Activated effector memory CD4-positive, alpha-beta T cell treated with anti-CD3 and anti-CD28 coated beads, Interleukin-2, amount 50 U/mL, for 16 hours (primary cell): ENCODE measurements at regions not wholly inside any gene's neighbourhood (a gene's known extent, or its start where the extent isn't known, plus 50 kb on each side); places are given as distances from the start of the nearest gene placed in this dataset.
"Not testable (repeated sequence)": the region's sequence is repeated elsewhere in the genome, so short reads cannot be mapped to it uniquely, and the experiment has no call there.

Source experiments
- DNase-seq: peaks from one replicate; pipeline ENCODE4 v3.0.0-alpha.2; 2020

DNA sequence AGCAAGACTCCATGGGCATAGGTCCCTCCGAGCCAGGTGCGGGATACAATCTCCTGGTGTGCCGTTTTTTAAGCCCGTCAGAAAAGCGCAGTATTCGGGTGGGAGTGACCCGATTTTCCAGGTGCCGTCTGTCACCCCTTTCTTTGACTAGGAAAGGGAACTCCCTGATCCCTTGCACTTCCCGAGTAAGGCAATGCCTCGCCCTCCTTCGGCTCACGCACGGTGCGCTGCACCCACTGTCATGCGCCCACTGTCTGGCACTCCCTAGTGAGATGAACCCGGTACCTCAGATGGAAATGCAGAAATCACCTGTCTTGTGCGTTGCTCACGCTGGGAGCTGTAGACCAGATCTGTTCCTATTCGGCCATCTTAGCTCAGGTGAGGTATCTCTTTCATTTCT lies 344.1 kb upstream of the ZNF32 start:
- not testable (repeated sequence) for DNase-seq

- no peak for DNase-seq
Measured at GRCh38 chr10:43986374-43986773, 337.7 kb upstream of the ZNF32 start.

GRCh38 chr10:43985941-43986340 lies 337.3 kb upstream of the ZNF32 start:
- no peak for DNase-seq

GRCh38 chr10:43983856-43984271 lies 335.2 kb upstream of the ZNF32 start:
- DNase-seq, result no peak

- DNase-seq, result no peak
Measured at GRCh38 chr10:43983405-43983804, 334.7 kb upstream of the ZNF32 start.

DNA sequence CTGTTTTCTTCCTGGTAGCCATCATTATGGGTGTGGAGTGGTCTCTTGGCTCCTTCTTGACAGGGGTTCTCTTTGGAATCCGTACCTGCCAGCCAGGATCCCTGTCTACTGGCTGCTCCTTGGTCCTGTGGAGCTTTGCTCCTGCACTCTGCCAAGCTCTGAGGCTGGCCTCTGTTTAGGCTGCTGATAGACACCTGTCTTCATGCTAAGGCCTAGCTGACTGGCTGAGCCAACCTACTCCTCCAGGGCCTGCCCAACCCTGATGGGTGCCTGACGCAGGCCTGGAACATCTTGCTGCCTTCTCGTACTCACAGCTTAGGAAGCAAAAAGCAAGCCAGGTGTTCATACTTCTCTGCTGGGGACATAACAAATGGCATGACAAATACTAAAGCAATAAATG lies 333.6 kb upstream of the ZNF32 start:
- no peak for DNase-seq

GRCh38 chr10:43981696-43982095 lies 333.0 kb upstream of the ZNF32 start:
- no peak for DNase-seq

DNA sequence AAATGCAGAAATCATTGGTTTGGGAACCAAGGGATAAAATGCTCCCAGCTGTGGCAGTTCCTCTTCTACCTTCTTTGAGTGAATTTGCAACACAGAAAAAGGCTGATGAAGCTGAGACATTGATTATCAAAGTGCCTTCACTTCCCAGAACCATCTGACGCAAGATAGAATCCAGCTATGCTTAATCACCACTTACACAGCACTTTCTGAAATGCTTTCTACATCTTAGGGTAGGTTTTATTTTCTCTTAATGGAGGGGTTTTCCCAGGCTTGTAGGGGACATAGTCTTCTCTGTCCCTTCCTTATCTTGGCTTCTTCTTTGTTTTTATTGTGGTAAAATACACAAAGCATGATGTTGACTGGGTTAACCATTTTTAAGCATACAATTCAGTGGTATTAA lies 332.6 kb upstream of the ZNF32 start:
- no peak for DNase-seq

DNA sequence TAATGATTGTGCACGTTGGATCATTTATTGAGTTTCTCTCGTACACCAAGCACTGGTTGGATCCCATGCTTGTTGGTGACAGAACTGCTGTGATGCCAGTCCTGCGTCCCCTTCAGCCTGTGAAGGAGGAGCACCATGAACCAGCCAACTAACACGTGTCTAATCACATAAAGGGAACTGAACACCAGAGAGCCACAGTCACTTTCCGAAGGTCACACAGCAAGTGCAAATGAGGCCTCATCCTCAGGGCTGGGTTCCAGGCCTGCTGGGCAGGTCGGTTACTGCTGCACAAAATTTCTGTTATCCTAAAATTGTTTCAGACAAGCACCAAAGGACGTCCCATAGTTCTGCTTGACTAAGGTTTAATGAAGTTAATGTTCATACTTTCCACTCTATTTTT lies 332.0 kb upstream of the ZNF32 start:
- DNase-seq, result no peak

- no peak for DNase-seq
Measured at GRCh38 chr10:43980313-43980712, 331.6 kb upstream of the ZNF32 start.

DNA sequence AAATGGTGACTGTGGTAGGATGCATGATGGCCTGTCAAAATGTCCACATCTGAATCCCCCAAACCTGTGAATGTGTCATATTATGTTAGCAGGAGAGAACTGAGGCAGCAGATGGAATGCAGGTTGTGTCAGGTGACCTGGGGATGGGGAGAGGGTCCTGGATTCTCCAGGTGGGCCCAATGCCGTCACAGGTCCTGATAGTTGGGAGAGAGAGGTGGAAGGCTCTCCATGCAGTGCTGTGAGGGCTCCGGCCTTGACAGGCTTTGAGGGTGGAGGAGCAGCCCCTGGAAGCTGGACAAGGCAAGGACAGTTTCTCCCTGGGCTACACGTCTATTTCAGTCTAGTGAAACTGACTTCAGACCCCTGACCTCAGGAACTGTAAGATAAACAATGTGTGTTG lies 330.9 kb upstream of the ZNF32 start:
- no peak for DNase-seq

GRCh38 chr10:43978936-43979335 lies 330.3 kb upstream of the ZNF32 start:
- no peak for DNase-seq

- no peak for DNase-seq
Measured at GRCh38 chr10:43978091-43978490, 329.4 kb upstream of the ZNF32 start.

- DNase-seq, result no peak
Measured at GRCh38 chr10:43976292-43976691, 327.6 kb upstream of the ZNF32 start.

DNA sequence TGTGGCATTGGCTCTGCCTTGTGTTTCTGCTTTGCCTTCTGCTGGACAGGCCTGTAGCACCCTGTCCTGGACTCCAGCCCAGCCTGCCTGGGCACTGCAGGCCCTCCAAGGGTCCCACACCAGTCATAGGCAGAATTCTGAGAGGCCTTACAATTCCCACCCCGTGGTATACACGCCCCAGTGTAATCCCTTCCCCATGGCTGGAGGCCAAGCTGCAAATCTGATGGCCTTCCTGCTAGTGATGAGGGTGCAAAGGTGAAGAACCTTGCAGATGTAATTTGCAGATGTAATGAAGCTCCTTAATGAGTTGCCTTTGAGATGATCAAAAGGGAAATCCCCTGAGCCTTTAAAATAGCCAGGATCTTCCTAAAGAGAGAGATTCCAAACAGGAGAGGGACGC lies 325.1 kb upstream of the ZNF32 start:
- DNase-seq, result no peak

GRCh38 chr10:43972976-43973647 lies 324.4 kb upstream of the ZNF32 start:
- no peak for DNase-seq

- DNase-seq, result no peak
Measured at GRCh38 chr10:43971981-43972380, 323.3 kb upstream of the ZNF32 start.

DNA sequence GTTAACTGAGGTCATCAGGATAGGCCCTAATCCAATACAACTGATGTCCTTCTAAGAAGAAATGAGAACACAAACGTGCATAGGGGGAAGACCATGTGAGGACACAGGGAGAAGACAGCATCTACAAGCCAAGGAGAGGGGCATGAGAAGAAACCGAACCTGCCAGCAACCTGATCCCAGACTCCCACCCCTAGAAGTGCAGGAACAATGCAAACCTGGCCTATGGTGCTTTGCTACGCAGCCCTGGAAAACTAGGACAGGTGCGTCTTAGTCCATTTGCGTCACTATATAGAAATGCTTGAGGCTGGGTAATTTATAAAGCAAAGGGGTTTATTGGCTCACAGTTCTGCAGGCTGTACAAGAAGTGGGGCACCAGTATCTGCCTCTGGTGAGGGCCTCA lies 322.6 kb upstream of the ZNF32 start:
- DNase-seq, result no peak

GRCh38 chr10:43970717-43971116 lies 322.0 kb upstream of the ZNF32 start:
- no peak for DNase-seq

DNA sequence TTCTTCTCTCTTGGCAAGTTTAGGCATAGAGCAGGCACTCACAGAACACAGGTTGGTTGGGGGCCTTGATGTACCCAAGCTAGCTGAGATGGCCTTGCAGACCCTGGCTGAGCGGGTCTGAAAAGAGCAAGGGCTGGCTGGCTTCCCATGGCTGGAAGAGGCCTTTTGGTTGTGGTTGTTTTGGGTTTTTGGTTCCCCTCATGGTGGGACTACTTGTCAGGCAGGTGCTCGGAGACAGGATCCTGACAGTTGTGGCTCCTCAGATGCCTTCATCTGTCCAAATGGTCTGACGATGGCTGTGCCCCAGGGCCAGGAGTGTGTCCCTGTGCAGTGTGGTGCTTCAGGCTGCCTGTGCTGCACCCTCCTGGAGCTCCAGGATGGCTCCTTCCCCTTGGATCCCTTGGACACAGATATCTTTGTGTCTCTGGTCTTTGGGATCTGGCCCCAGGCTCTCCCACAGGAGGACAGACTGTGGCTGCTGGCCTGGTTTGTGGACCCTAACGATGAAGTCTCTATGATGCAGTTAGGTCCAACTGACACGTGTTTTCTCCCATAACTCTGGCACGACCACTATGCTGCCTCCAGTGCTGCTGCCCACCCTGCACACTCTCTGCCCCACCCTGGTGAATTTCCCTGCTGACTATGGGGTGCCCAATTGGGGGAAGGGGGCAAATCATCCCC lies 321.5 kb upstream of the ZNF32 start:
- no peak for DNase-seq

- DNase-seq, result no peak
Measured at GRCh38 chr10:43969506-43969905, 320.8 kb upstream of the ZNF32 start.

GRCh38 chr10:43968961-43969360 lies 320.3 kb upstream of the ZNF32 start:
- DNase-seq, result no peak

- DNase-seq, result no peak
Measured at GRCh38 chr10:43968076-43968475, 319.4 kb upstream of the ZNF32 start.

GRCh38 chr10:43966571-43966965 lies 317.9 kb upstream of the ZNF32 start:
- DNase-seq, result no peak
